ENCODE measurements at regions not wholly inside any gene's neighbourhood (a gene's known extent, or its start where the extent isn't known, plus 50 kb on each side); places are given as distances from the start of the nearest gene placed in this dataset.

DNA sequence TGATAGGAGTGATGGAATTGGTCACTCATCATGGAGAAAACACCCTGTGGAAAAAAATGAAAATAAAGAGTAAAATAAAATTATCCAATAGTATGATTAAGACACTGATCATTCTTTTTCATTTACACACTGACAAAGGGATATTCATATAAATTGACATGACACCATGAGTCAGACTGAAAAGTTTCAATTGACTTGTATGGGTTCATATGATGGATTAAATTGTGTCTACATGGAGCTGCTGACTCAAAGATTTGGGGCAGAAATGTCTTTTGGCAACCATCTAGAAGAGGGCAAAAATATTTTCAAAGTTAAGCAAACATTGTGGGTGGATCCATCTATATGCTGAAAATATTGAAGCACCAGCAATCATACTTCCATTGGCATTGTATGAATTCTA lies 153.4 kb upstream of the PPP3CA start (continued):
- TF ChIP-seq PKNOX1 (IDR thresholded peaks at IDR 0.05), result no peak
- no peak for TF ChIP-seq RCOR1 (conservative IDR thresholded peaks at IDR 0.05; ENCODE audit: low read depth, low read length)
- TF ChIP-seq PAX5 (IDR thresholded peaks at IDR 0.05; ENCODE audit: borderline replicate concordance, low read depth, low read length), result no peak
- TF ChIP-seq, protein P1, sequence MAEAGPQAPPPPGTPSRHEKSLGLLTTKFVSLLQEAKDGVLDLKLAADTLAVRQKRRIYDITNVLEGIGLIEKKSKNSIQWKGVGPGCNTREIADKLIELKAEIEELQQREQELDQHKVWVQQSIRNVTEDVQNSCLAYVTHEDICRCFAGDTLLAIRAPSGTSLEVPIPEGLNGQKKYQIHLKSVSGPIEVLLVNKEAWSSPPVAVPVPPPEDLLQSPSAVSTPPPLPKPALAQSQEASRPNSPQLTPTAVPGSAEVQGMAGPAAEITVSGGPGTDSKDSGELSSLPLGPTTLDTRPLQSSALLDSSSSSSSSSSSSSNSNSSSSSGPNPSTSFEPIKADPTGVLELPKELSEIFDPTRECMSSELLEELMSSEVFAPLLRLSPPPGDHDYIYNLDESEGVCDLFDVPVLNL (IDR thresholded peaks at IDR 0.05; ENCODE audit: low read depth, low read length), result no peak

GRCh38 chr4:101475246-101475645 lies 127.9 kb upstream of the PPP3CA start:
- FAIRE-seq, result no peak

More at GRCh38 chr4:101475246-101475645, 127.9 kb upstream of the PPP3CA start:
- 14% methylated on average over 1 of the region's 1 CpG for WGBS (ENCODE audit: insufficient coverage, insufficient replicate concordance, low lambda C conversion rate, missing lambda C conversion rate)
- no peaks in the 10 kb centered on the region for H3K9me3 ChIP-seq (replicated peaks; ENCODE audit: control insufficient read depth, insufficient read depth, low read length)
- H3K9ac ChIP-seq (ENCODE audit: control insufficient read depth, insufficient read depth, low read length), result no peak overlapping the region
- H2AFZ ChIP-seq (ENCODE audit: control insufficient read depth, low read depth, low read length), result no peak overlapping the region
- no peaks in the 10 kb centered on the region for H3K4me1 ChIP-seq (ENCODE audit: control insufficient read depth, insufficient read depth, low read length)
- no peaks in the 10 kb centered on the region for H3K79me2 ChIP-seq (ENCODE audit: control insufficient read depth, insufficient read depth, low read length)
- TF ChIP-seq RCOR1 (conservative IDR thresholded peaks at IDR 0.05; ENCODE audit: low read depth, low read length), result no peak
- TF ChIP-seq, protein P2, sequence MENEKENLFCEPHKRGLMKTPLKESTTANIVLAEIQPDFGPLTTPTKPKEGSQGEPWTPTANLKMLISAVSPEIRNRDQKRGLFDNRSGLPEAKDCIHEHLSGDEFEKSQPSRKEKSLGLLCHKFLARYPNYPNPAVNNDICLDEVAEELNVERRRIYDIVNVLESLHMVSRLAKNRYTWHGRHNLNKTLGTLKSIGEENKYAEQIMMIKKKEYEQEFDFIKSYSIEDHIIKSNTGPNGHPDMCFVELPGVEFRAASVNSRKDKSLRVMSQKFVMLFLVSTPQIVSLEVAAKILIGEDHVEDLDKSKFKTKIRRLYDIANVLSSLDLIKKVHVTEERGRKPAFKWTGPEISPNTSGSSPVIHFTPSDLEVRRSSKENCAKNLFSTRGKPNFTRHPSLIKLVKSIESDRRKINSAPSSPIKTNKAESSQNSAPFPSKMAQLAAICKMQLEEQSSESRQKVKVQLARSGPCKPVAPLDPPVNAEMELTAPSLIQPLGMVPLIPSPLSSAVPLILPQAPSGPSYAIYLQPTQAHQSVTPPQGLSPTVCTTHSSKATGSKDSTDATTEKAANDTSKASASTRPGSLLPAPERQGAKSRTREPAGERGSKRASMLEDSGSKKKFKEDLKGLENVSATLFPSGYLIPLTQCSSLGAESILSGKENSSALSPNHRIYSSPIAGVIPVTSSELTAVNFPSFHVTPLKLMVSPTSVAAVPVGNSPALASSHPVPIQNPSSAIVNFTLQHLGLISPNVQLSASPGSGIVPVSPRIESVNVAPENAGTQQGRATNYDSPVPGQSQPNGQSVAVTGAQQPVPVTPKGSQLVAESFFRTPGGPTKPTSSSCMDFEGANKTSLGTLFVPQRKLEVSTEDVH (IDR thresholded peaks at IDR 0.05; ENCODE audit: low read depth, partially characterized antibody), result no peak
- ChIA-PET SMC1A (ENCODE audit: uncharacterized antibody, unreplicated experiment) (no interaction called here), CTCF (no interaction called here), POLR2A (no interaction called here), RAD21 (ENCODE audit: unreplicated experiment) (no interaction called here)
- no peaks in the 10 kb centered on the region for H4K20me1 ChIP-seq (ENCODE audit: control insufficient read depth, insufficient read depth)
- intact Hi-C loops (cut with micrococcal nuclease; ENCODE audit: unreplicated experiment) (no loop called here), in situ Hi-C loops (cut with MboI) (no loop called here)
- no peaks in the 10 kb centered on the region for H3K27me3 ChIP-seq (replicated peaks in 1 of 2; ENCODE audit: control insufficient read depth in 2 of 2, insufficient read depth in 2 of 2, low read length in 1 of 2)
- ATAC-seq, result no peak
- H3K4me2 ChIP-seq (ENCODE audit: control insufficient read depth, insufficient read depth), result no peak overlapping the region
- no peak overlapping the region for H3K4me3 ChIP-seq
- BruUV-seq (replicated peaks), result no TSS peak
- no peaks in the 10 kb centered on the region for H3K36me3 ChIP-seq (ENCODE audit: control insufficient read depth in 2 of 2, insufficient read depth in 2 of 2, low read length in 1 of 2)
- H3K27ac ChIP-seq (ENCODE audit: control insufficient read depth, insufficient read depth), result no peak overlapping the region
- no peak for DNase-seq (ENCODE audit: low read depth, low spot score)
